Esophagus muscularis mucosa (tissue), 3 donors: ENCODE measurements at regions not wholly inside any gene's neighbourhood (a gene's known extent, or its start where the extent isn't known, plus 50 kb on each side); places are given as distances from the start of the nearest gene placed in this dataset.

Experiments used
- POLR2A ChIP-seq: fragments of 450-650 bp; IDR thresholded peaks from one replicate; pipeline ENCODE4 v1.6.1; 2017; ENCODE audit warnings: antibody characterized with exemption, moderate library complexity, mild to moderate bottlenecking, low read depth
- POLR2AphosphoS5 ChIP-seq, 2 donors: sonication (generic); formaldehyde crosslinking; IDR thresholded peaks; one replicate each; pipeline ENCODE4 v1.6.1; 2017; ENCODE audit warnings: antibody characterized with exemption in 2 of 2
- TF ChIP-seq, protein P1 (sequence below), 3 experiments: fragments of 200-600 bp in 2 of 3; fragments of 450-650 bp in 1 of 3; sonication (generic) in 2 of 3; IDR thresholded peaks; one replicate each; pipeline ENCODE4 v1.5.1; 2017 to 2019; ENCODE audit warnings: antibody characterized with exemption in 3 of 3, mild to moderate bottlenecking in 2 of 3, moderate library complexity in 1 of 3

DNA sequence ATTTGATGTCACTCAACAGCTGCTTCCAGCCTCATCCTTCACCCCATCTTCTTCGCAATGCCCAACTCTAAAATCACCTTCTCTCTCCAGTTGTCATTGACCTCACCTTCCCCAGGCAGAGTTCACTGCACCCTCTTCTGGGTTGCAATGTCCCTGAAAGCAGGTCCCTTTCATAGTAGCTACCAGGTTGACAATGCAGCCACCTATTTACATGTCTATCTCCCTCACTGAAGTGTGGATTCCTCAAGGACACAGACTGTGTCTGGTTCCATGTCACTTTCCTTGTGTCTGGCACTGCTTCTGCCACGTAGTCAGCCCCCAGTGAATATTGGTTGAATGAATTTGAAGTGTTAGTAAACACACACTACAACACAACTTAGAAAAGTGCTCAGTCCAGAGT lies 445.5 kb upstream of the WWC1 start:
- TF ChIP-seq, protein P1, sequence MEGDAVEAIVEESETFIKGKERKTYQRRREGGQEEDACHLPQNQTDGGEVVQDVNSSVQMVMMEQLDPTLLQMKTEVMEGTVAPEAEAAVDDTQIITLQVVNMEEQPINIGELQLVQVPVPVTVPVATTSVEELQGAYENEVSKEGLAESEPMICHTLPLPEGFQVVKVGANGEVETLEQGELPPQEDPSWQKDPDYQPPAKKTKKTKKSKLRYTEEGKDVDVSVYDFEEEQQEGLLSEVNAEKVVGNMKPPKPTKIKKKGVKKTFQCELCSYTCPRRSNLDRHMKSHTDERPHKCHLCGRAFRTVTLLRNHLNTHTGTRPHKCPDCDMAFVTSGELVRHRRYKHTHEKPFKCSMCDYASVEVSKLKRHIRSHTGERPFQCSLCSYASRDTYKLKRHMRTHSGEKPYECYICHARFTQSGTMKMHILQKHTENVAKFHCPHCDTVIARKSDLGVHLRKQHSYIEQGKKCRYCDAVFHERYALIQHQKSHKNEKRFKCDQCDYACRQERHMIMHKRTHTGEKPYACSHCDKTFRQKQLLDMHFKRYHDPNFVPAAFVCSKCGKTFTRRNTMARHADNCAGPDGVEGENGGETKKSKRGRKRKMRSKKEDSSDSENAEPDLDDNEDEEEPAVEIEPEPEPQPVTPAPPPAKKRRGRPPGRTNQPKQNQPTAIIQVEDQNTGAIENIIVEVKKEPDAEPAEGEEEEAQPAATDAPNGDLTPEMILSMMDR (IDR thresholded peaks at IDR 0.05) = no peak
- TF ChIP-seq POLR2A (no peak), POLR2AphosphoS5 (IDR thresholded peaks at IDR 0.05) (no peak)
